GM18507 (cell line): ENCODE measurements at regions not wholly inside any gene's neighbourhood (a gene's known extent, or its start where the extent isn't known, plus 50 kb on each side); places are given as distances from the start of the nearest gene placed in this dataset.
A peak's percentile ranks its signal among the peaks of the same experiment; 100 is the strongest.
"Not testable (repeated sequence)": the region's sequence is repeated elsewhere in the genome, so short reads cannot be mapped to it uniquely, and the experiment has no call there.

Experiments used
- DNase-seq: peaks from one replicate; pipeline ENCODE4 v3.0.0; 2011; ENCODE audit warnings: low read depth; ENCODE audit not compliant: insufficient read length; ENCODE audit errors: extremely low spot score
- FAIRE-seq: peaks from 2 replicates; lab custom pipeline; 2011; peaks lifted over from hg19 to GRCh38; lab: Jason Lieb, UNC

- DNase-seq (no peak), FAIRE-seq (no peak)
These were observed 50.4 kb downstream of the SHOC1 start for GRCh38 chr9:111744363-111744762.

GRCh38 chr9:111743275-111743674 is 51.5 kb downstream of the SHOC1 start:
- FAIRE-seq = no peak
- no peak for DNase-seq

DNA sequence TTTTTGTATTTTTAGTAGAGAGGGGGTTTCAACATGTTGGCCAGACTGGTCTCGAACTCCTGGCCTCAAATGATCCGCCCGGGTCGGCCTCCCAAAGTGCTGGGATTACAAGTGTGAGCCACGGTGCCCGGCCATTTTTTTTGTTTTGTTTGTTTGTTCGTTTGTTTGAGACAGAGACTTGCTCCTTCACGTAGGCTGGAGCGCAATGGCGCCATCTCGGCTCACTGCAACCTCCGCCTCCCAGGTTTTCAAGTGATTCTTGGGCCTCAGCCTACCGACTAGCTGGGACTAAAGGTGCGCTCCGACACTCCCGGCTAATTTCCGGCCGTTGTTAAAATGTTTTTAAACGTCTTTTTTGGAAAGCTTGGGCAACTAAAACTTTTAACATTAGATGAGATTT is 54.0 kb downstream of the SHOC1 start:
- FAIRE-seq = no peak

GRCh38 chr9:111736714-111737113 is 58.0 kb downstream of the SHOC1 start:
- FAIRE-seq (no peak), DNase-seq (no peak)

More for the DNA sequence above, 54.0 kb downstream of the SHOC1 start:
- DNase-seq = no peak

DNA sequence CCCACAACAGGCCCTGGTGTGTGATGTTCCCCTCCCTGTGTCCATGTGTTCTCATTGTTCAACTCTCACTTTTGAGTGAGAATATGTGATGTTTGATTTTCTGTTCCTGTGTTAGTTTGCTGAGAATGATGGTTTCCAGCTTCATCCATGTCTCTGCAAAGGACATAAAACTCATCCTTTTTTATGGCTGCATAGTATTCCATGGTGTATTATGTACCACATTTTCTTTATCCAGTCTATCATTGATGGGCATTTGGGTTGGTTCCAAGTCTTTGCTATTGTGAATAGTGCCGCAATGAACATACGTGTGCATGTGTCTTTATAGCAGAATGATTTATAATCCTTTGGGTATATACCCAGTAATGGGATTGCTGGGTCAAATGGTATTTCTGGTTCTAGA is 59.4 kb downstream of the SHOC1 start:
- DNase-seq, FAIRE-seq: not testable (repeated sequence)

- DNase-seq (no peak), FAIRE-seq (no peak)
These were observed 62.8 kb downstream of the SHOC1 start for GRCh38 chr9:111731928-111732327.

DNA sequence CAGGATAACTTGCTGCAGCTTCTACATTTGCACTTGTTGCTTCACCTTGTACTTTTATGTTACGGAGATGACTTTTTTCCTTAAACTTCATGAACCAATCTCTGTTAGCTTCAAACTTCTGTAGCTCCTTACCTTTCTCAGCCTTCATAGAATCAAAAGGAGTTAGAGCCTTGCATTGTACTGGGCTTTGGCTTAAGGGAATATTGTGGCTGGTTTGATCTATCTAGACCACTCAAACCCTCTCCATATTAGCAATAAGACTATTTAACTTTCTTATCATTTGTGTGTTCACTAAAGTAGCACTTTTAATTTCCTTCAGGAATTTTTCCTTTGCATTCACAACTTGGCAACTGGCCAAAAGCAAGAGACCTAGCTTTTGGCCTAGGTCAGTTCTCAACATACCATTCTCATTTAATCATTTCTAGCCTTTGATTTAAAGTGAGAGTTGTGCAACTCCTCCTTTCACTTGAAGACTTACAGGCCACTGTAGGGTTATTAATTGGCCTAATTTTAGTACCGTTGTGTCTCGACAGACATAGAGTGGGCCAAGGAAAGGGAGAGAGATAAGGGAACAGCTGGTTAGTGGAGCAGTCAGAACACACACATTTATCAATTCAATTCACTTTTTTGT is 63.7 kb downstream of the SHOC1 start:
- DNase-seq (no peak), FAIRE-seq (no peak)

GRCh38 chr9:111728617-111729366 is 65.9 kb downstream of the SHOC1 start:
- no peak for DNase-seq
- FAIRE-seq = no peak

DNA sequence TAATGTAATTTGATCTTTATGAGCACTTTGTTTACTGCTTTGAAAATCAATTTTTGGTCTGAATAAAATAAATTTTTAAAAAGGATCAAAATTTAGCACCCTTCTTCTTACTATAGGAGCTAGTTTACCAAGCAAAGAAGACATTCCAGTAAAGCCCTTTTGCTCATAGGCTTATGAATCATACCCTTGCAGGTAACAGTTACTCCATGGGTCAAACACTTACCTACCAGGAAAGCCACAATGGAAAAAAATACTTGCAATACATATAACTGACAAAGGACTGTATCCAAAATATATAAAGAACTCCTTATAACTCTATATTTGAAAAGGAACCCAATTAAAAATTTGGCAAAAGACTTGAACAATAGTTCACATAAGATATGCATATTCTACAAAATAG is 66.6 kb downstream of the SHOC1 start:
- DNase-seq = no peak
- no peak for FAIRE-seq

DNA sequence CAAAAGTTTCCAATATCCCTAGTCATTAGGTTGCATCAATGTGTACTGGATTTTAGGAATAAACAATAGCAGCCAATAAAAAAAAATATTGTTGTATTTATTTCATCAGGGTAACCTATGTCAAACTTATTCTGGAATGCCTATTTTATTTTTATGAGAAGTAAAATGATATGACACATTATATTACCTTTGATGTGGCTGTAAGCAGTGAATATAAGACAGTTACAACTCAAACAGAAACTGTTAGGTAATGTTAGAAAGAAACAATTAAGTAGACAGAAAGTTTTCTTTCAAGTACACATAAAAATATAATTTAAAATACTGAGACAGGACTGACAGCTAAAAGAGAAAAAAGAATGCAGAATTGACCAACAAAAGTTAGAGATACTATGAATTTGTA is 65.5 kb downstream of the GNG10 start:
- DNase-seq (no peak), FAIRE-seq (no peak)

DNA sequence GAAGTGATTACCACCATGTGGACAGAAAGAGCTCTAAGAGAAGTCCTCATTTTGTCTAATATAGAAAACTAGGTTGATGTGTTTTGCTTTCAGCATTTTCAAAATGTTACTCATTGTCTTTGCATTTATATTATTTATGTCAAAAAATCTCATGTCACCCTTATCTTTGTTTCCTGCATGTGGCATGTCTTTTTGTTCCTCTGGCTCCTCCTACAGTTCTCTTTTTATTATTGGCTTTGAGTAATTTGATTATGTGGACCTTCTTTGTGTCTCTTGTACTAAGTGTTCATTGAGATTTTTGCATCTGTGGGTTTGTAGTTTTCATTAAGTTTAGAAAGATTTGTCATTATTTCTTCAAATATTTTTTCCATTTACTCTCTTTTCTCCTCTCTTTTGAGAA is 58.8 kb downstream of the GNG10 start:
- DNase-seq = no peak
- peak; percentile 9 for FAIRE-seq
